BLaER1 treated with 17β-estradiol and CSF1 and Interleukin-3, amounts not matched to agents 10 nM and 100 nM (cell line): ENCODE measurements at regions not wholly inside any gene's neighbourhood (a gene's known extent, or its start where the extent isn't known, plus 50 kb on each side); places are given as distances from the start of the nearest gene placed in this dataset.

ENCODE experiments used
- H3K27ac ChIP-seq, 11 experiments: shearing (Covaris generic); formaldehyde crosslinking; 2 replicates each; pipeline ENCODE4 v1.8.1; 2022
- H3K27me3 ChIP-seq, 11 experiments: shearing (Covaris generic); formaldehyde crosslinking; 2 replicates each; pipeline ENCODE4 v1.8.1; 2022
- H3K36me3 ChIP-seq, 11 experiments: shearing (Covaris generic); formaldehyde crosslinking; 2 replicates each; pipeline ENCODE4 v1.8.1; 2022
- H3K4me1 ChIP-seq, 10 experiments: shearing (Covaris generic); formaldehyde crosslinking; 2 replicates each; pipeline ENCODE4 v1.8.1; 2022
- H3K4me2 ChIP-seq, 11 experiments: shearing (Covaris generic); formaldehyde crosslinking; 2 replicates each; pipeline ENCODE4 v1.8.1; 2022
- H3K4me3 ChIP-seq, 10 experiments: shearing (Covaris generic); formaldehyde crosslinking; 2 replicates each; pipeline ENCODE4 v1.8.1; 2022
- H3K9ac ChIP-seq, 11 experiments: shearing (Covaris generic); formaldehyde crosslinking; 2 replicates each; pipeline ENCODE4 v1.8.1; 2022
- H3K9me3 ChIP-seq, 11 experiments: shearing (Covaris generic); formaldehyde crosslinking; replicated peaks in 1 of 11; 2 replicates each; pipeline ENCODE4 v1.8.1; 2022
- H4K20me1 ChIP-seq, 11 experiments: shearing (Covaris generic); formaldehyde crosslinking; 2 replicates each; pipeline ENCODE4 v1.8.1; 2022
- Cebpa-rat ChIP-seq, 11 experiments: shearing (Covaris generic); IDR thresholded peaks; 2 replicates each; pipeline ENCODE4 v1.8.1; 2022

DNA sequence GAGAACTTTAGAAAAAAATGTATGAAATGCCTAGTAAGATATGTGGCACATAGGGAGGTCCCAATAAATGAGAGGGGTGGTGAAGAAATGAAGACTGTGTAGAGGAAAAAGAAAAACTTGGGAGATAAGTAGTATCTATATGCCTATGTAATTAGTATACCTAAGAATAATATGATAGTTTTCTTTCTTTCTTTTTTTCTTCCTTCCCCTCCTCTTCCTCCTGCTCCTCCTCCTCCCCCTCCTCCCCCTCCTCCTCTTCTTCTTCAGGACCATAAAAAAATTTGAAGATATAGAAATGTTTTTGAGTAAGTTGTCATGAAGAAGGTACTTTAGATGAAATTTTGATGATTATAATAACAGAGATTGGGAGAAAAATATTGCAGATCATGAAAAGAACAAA is 857.4 kb downstream of the MAT2B start:
- Histone ChIP-seq H3K4me2 (no peak overlapping the region), H3K36me3 (no peaks in the 10 kb centered on the region), H3K9ac (no peak overlapping the region), H4K20me1 (no peaks in the 10 kb centered on the region), H3K27ac (no peak overlapping the region), H3K4me3 (no peak overlapping the region), H3K4me1 (peaks cover 0 to 15% (median 4%) of the 10 kb centered on the region in 10 experiments; a peak in 7 of 20 replicates), H3K27me3 (no peaks in the 10 kb centered on the region), H3K9me3 (no peaks in the 10 kb centered on the region)
- no peak for TF ChIP-seq Cebpa-rat (IDR thresholded peaks at IDR 0.05)

GRCh38 chr5:164364237-164365208 is 859.1 kb downstream of the MAT2B start:
- no peak for TF ChIP-seq Cebpa-rat (IDR thresholded peaks at IDR 0.05)
- H3K9ac ChIP-seq = no peak overlapping the region
- H3K36me3 ChIP-seq = no peaks in the 10 kb centered on the region

GRCh38 chr5:164370841-164371240 is 865.4 kb downstream of the MAT2B start:
- no peaks in the 10 kb centered on the region for H3K9me3 ChIP-seq
- no peak for TF ChIP-seq Cebpa-rat (IDR thresholded peaks at IDR 0.05)
- H3K9ac ChIP-seq = no peak overlapping the region
- H4K20me1 ChIP-seq = no peaks in the 10 kb centered on the region
- H3K4me2 ChIP-seq = no peak overlapping the region
- no peak overlapping the region for H3K4me3 ChIP-seq
- no peaks in the 10 kb centered on the region for H3K27me3 ChIP-seq
- H3K27ac ChIP-seq = no peak overlapping the region
- H3K4me1 ChIP-seq = no peaks in the 10 kb centered on the region
- no peaks in the 10 kb centered on the region for H3K36me3 ChIP-seq

More at GRCh38 chr5:164364237-164365208, 859.1 kb downstream of the MAT2B start:
- Histone ChIP-seq H3K27ac (no peak overlapping the region), H3K4me1 (peaks cover 0 to 8% (median 0%) of the 10 kb centered on the region in 10 experiments; a peak in 4 of 20 replicates), H3K9me3 (no peaks in the 10 kb centered on the region), H3K27me3 (no peaks in the 10 kb centered on the region), H4K20me1 (no peaks in the 10 kb centered on the region), H3K4me3 (no peak overlapping the region), H3K4me2 (peak overlapping the region in 1 of 11 experiments; percentile 2; a peak in 2 of 22 replicates)

DNA sequence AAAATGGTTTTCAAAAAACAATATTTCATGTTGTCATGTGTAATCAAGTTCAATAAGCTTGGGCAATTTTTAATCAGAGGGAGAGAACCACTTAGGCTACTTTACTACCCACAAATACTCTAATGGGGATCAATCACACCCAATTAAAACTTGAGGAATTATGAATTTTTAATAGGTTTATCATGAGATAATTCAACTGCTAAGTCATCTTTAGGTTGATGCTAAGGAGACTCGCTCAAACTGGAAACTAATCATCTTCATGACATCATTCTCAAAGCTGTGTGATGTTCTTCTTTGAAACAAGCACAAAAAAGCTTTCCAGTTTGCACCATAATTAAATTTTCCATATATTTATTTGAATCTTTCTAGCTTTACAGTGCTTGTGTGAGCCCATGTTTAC is 867.5 kb downstream of the MAT2B start:
- Histone ChIP-seq H3K27me3 (no peaks in the 10 kb centered on the region), H4K20me1 (no peaks in the 10 kb centered on the region), H3K4me3 (no peak overlapping the region), H3K9ac (no peak overlapping the region), H3K4me1 (peaks cover 0 to 6% (median 0%) of the 10 kb centered on the region in 10 experiments; a peak in 2 of 20 replicates), H3K9me3 (no peaks in the 10 kb centered on the region), H3K27ac (no peak overlapping the region), H3K36me3 (no peaks in the 10 kb centered on the region), H3K4me2 (no peak overlapping the region)
- TF ChIP-seq Cebpa-rat (IDR thresholded peaks at IDR 0.05) = no peak

DNA sequence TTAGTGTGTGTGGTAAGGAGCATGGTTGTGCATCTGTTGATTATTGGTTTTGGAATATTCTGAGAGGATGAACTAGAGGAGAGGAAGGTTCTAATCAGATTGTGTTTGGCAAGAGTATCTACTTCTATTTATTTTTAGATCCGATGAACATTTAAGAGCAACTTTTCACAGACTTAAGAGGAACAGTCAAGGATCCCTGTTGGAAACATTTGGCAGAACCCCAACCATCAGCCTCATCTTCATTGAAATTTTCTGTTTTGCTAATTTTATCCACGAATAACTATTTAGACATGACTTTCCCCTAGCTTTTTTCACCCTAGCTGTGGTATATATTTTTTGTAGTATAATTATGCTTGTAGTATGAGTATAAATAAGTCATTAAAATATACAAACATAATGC is 868.5 kb downstream of the MAT2B start:
- H3K36me3 ChIP-seq = no peaks in the 10 kb centered on the region
- no peak overlapping the region for H3K4me2 ChIP-seq
- no peaks in the 10 kb centered on the region for H4K20me1 ChIP-seq
- no peaks in the 10 kb centered on the region for H3K9me3 ChIP-seq
- H3K27me3 ChIP-seq = no peaks in the 10 kb centered on the region
- H3K4me3 ChIP-seq = no peak overlapping the region
- peaks cover 0 to 6% (median 0%) of the 10 kb centered on the region in 10 experiments; a peak in 2 of 20 replicates for H3K4me1 ChIP-seq
- no peak overlapping the region for H3K27ac ChIP-seq
- H3K9ac ChIP-seq = no peak overlapping the region
- TF ChIP-seq Cebpa-rat (IDR thresholded peaks at IDR 0.05) = no peak

- H3K9me3 ChIP-seq = 0 out of 22 replicates have a peak, but pooled peaks cover 0 to 5% (median 0%) of the 10 kb centered on the region in 11 experiments
- no peaks in the 10 kb centered on the region for H4K20me1 ChIP-seq
- no peak for TF ChIP-seq Cebpa-rat (IDR thresholded peaks at IDR 0.05)
- no peak overlapping the region for H3K27ac ChIP-seq
- no peaks in the 10 kb centered on the region for H3K27me3 ChIP-seq
- no peak overlapping the region for H3K4me3 ChIP-seq
- no peak overlapping the region for H3K9ac ChIP-seq
- peaks cover 0 to 6% (median 0%) of the 10 kb centered on the region in 10 experiments; a peak in 2 of 20 replicates for H3K4me1 ChIP-seq
- H3K36me3 ChIP-seq = no peaks in the 10 kb centered on the region
- H3K4me2 ChIP-seq = no peak overlapping the region
Observed at GRCh38 chr5:164375051-164375450, 869.6 kb downstream of the MAT2B start.

DNA sequence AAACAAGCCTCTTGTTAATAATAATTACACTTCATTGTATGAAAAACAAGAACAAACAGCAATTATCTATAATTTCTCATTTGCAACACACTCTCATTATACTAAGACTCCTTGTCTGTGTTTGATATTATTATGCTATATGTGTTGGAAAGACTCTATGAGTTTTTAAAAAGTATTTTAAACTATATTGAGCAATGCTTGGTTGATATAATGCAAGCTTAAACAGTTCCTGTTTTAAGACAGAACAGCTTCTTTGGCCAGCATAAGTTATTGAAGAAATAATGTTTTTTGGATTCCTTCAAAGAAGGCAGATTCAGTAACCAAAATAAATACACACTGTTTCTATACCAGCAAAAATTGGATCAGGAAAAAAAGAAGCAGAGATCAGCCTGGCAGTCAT is 871.4 kb downstream of the MAT2B start:
- Histone ChIP-seq H3K36me3 (no peaks in the 10 kb centered on the region), H3K4me1 (peaks cover 0 to 6% (median 0%) of the 10 kb centered on the region in 10 experiments; a peak in 2 of 20 replicates), H3K4me2 (no peak overlapping the region), H3K27ac (no peak overlapping the region), H3K4me3 (no peak overlapping the region), H3K27me3 (no peaks in the 10 kb centered on the region), H3K9me3 (0 out of 22 replicates have a peak, but pooled peaks cover 0 to 5% (median 0%) of the 10 kb centered on the region in 11 experiments), H3K9ac (no peak overlapping the region), H4K20me1 (no peaks in the 10 kb centered on the region)
- no peak for TF ChIP-seq Cebpa-rat (IDR thresholded peaks at IDR 0.05)

DNA sequence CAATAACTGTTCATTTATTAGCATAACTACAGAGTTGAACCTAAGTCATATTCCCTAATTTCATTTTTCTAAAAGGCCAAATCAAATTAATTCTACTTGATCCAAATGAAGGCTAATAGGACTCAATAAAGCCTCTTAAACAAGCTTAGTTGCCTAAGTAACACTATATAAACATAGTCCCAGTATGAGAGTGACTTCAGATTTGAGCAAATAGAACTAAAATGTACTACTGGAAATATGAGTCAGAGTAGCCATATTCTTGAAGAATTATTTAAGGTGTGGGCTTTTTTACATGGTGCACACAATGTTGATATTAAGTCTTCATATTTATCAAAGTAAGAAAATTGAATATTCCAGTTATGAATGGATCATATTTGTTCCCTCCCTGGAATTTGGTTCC is 872.3 kb downstream of the MAT2B start:
- Histone ChIP-seq H3K9me3 (peaks cover 0 to 7% (median 4%) of the 10 kb centered on the region in 11 experiments; a peak in 8 of 22 replicates), H4K20me1 (no peaks in the 10 kb centered on the region), H3K36me3 (no peaks in the 10 kb centered on the region), H3K4me2 (no peak overlapping the region), H3K4me3 (no peak overlapping the region), H3K27ac (no peak overlapping the region), H3K4me1 (peaks cover 0 to 6% (median 0%) of the 10 kb centered on the region in 10 experiments; a peak in 2 of 20 replicates), H3K27me3 (no peaks in the 10 kb centered on the region), H3K9ac (no peak overlapping the region)
- no peak for TF ChIP-seq Cebpa-rat (IDR thresholded peaks at IDR 0.05)

- Histone ChIP-seq H3K9me3 (peaks cover 13 to 27% (median 20%) of the 10 kb centered on the region in 11 experiments), H3K27ac (no peak overlapping the region), H3K4me3 (no peak overlapping the region), H3K36me3 (no peaks in the 10 kb centered on the region; a peak in 1 of 22 replicates), H3K4me2 (no peak overlapping the region), H3K4me1 (no peaks in the 10 kb centered on the region), H3K9ac (no peak overlapping the region), H3K27me3 (no peaks in the 10 kb centered on the region), H4K20me1 (no peaks in the 10 kb centered on the region)
- TF ChIP-seq Cebpa-rat (IDR thresholded peaks at IDR 0.05) = no peak
Observed at GRCh38 chr5:164383662-164384061, 878.2 kb downstream of the MAT2B start.
